Right lobe of liver (tissue), 6 donors: ENCODE measurements at regions not wholly inside any gene's neighbourhood (a gene's known extent, or its start where the extent isn't known, plus 50 kb on each side); places are given as distances from the start of the nearest gene placed in this dataset.

Experiments used
- ATAC-seq, 4 donors: fragments of 200-7000 bp; cut with Tn5 transposase; one replicate each; pipeline ENCODE4 v1.9.1; 2020; ENCODE audit warnings: mild to moderate bottlenecking in 4 of 4, moderate library complexity in 4 of 4
- DNase-seq, 3 donors: peaks; one replicate each; pipeline ENCODE4 v3.0.0-alpha.2; 2020
- H3K27ac ChIP-seq, 3 donors: fragments of 200-600 bp; one replicate each; pipeline ENCODE4 v1.8.0; 2022
- H3K27me3 ChIP-seq, 2 donors: fragments of 200-600 bp; one replicate each; pipeline ENCODE4 v1.8.0; 2022
- H3K36me3 ChIP-seq, 4 donors: fragments of 200-600 bp; sonication (generic) in 1 of 4; one replicate each; pipeline versions ENCODE4 v1.5.1 to v1.8.0; 2017 to 2022; ENCODE audit warnings: control low read depth in 1 of 4
- H3K4me1 ChIP-seq, 4 donors: fragments of 200-600 bp; sonication (generic) in 1 of 4; one replicate each; pipeline versions ENCODE4 v1.5.1 to v1.8.0; 2017 to 2022; ENCODE audit warnings: control low read depth in 1 of 4
- H3K4me3 ChIP-seq, 3 donors: fragments of 200-600 bp; one replicate each; pipeline ENCODE4 v1.8.0; 2022
- H3K9me3 ChIP-seq, 4 donors: fragments of 200-600 bp; sonication (generic) in 1 of 4; one replicate each; pipeline versions ENCODE4 v1.5.1 to v1.8.0; 2017 to 2022; ENCODE audit warnings: control low read depth in 1 of 4
- POLR2A ChIP-seq: fragments of 450-650 bp; IDR thresholded peaks from one replicate; pipeline ENCODE4 v1.6.1; 2017; ENCODE audit warnings: antibody characterized with exemption, mild to moderate bottlenecking
- WGBS: methylation state at CpG from one replicate; pipeline ENCODE4 v1.1.6; 2018; ENCODE audit warnings: low coverage, low lambda C conversion rate; ENCODE audit not compliant: insufficient coverage; ENCODE audit errors: missing lambda C conversion rate; 5-methylcytosine and 5-hydroxymethylcytosine counted together
- intact Hi-C, 2 donors: fragments of 100-400 bp; cut with DNase I; formaldehyde crosslinking; loops; one replicate each; pipeline versions ENCODE4 v1.11.2 to v1.14.1; 2022
- TF ChIP-seq, protein P1 (sequence below), 4 donors: fragments of 200-600 bp in 3 of 4; fragments of 450-650 bp in 1 of 4; IDR thresholded peaks; one replicate each; pipeline versions ENCODE4 v1.5.1 to v1.8.0; 2016 to 2022; ENCODE audit warnings: antibody characterized with exemption in 4 of 4, mild to moderate bottlenecking in 2 of 4
- donor health status: DM: no; HTN: yes; CAD: no.
- donor health status: DM: no; HTN: no; CAD: no.
- donor health status: DM: no; HTN: no; CAD: no.
- donor health status: DM: no; HTN: yes; CAD: no.
- donor health status: DM: no; HTN: yes; CAD: no.

DNA sequence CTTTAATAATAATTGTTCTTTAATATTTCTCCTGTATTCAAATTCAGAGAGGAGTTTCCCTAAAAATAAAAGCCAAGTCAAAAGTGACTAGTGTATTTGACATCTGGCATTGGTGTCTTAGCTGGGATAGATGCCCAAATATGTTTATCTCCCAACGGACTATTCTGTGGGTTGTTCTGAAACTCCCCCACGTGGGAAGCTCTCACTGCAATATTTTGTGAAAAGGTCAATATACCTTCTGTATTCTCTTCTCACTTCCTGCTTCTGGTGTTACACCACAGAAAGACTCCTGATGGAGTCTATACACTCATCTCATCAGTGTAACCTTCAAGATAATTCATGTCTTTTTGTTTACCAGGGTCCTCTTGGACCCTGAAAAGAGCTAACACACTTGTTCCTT is 2052.8 kb upstream of the TENM3 start:
- 7% methylated on average over 2 of the region's 2 CpGs for WGBS
- DNase-seq = no peak
- no peaks in the 10 kb centered on the region for H3K27me3 ChIP-seq
- no peak for ATAC-seq
- H3K27ac ChIP-seq = no peak overlapping the region
- intact Hi-C loops = no loop called here
- H3K4me1 ChIP-seq = no peaks in the 10 kb centered on the region
- TF ChIP-seq POLR2A = no peak
- TF ChIP-seq, protein P1, sequence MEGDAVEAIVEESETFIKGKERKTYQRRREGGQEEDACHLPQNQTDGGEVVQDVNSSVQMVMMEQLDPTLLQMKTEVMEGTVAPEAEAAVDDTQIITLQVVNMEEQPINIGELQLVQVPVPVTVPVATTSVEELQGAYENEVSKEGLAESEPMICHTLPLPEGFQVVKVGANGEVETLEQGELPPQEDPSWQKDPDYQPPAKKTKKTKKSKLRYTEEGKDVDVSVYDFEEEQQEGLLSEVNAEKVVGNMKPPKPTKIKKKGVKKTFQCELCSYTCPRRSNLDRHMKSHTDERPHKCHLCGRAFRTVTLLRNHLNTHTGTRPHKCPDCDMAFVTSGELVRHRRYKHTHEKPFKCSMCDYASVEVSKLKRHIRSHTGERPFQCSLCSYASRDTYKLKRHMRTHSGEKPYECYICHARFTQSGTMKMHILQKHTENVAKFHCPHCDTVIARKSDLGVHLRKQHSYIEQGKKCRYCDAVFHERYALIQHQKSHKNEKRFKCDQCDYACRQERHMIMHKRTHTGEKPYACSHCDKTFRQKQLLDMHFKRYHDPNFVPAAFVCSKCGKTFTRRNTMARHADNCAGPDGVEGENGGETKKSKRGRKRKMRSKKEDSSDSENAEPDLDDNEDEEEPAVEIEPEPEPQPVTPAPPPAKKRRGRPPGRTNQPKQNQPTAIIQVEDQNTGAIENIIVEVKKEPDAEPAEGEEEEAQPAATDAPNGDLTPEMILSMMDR (IDR thresholded peaks at IDR 0.05) = no peak
- no peaks in the 10 kb centered on the region for H3K9me3 ChIP-seq
- H3K36me3 ChIP-seq = no peaks in the 10 kb centered on the region
- no peak overlapping the region for H3K4me3 ChIP-seq

DNA sequence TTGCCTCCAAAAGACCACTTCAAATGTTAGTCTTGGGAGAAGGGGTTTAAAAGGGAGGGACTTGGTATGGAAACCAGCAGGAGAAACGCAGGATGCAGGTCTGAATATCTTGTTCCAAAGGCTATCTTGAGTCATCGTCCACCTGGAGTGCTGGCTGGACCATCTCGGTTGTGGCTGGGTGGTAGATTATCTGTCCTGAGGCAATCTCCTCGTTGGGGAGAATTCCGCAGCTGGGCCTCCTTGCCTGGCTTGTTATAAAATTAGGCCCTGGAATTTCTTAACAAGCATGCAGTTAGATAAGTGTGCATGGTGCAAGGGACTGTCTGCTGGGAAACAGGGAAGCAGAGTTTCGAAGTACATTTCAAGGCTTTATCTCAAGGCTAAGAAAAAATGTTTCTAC is 2045.7 kb upstream of the TENM3 start:
- intact Hi-C loops = no loop called here
- ATAC-seq (no peak), DNase-seq (no peak)
- Histone ChIP-seq H3K9me3 (no peaks in the 10 kb centered on the region), H3K36me3 (no peaks in the 10 kb centered on the region), H3K27me3 (no peaks in the 10 kb centered on the region), H3K27ac (no peak overlapping the region), H3K4me3 (no peak overlapping the region), H3K4me1 (no peaks in the 10 kb centered on the region)
- WGBS = 34% methylated on average over 6 of the region's 6 CpGs
- TF ChIP-seq, protein P1 (IDR thresholded peaks at IDR 0.05) = no peak
- no peak for TF ChIP-seq POLR2A

DNA sequence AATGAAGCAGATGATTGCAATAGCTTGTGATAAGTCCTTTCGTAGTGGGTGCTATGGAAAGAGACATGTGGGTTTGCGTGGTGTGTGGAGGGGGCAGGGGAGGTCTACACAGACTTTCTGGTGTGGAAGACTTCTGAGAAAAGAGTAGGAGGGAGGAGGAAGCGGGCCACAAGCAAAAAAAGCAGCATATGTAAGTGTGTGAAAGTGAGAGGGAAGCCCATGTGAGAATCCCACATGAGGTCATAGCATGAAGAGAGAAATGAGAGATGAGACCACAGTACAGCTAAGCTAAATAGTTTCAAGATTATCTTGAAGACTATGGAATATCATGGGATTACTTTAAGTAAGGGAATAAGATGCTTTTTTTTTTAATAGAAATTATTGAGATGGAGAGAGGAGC is 2039.9 kb upstream of the TENM3 start:
- Histone ChIP-seq H3K4me1 (no peaks in the 10 kb centered on the region), H3K4me3 (no peak overlapping the region), H3K36me3 (no peaks in the 10 kb centered on the region), H3K27me3 (peaks cover 0 to 4% of the 10 kb centered on the region in 2 donors), H3K9me3 (no peaks in the 10 kb centered on the region), H3K27ac (no peak overlapping the region)
- WGBS = 45% methylated on average over 3 of the region's 3 CpGs
- no peak for TF ChIP-seq POLR2A
- TF ChIP-seq, protein P1 (IDR thresholded peaks at IDR 0.05) = no peak
- ATAC-seq = no peak
- no peak for DNase-seq
- intact Hi-C loops = no loop called here

DNA sequence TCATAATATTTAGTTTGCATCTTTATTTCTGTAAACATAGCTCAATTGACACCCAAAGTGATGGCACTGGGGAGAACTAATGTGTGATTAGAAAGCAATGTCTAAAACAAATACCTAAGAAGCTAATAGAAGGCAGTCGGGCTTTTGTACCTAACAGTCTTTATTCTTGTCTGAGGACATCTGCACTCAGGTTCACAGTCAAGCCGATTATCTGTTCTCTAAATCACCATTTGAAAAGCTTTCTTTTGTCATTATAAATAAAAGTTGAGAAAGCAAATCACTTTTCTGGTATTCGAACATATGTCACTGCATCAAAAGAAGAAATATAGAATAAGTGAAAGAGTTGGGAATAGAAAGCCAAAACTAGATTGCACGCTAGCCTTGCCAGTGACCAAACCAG is 2037.9 kb upstream of the TENM3 start:
- Histone ChIP-seq H3K27ac (no peak overlapping the region), H3K36me3 (no peaks in the 10 kb centered on the region), H3K4me1 (no peaks in the 10 kb centered on the region), H3K27me3 (peaks cover 0 to 4% of the 10 kb centered on the region in 2 donors), H3K9me3 (no peaks in the 10 kb centered on the region), H3K4me3 (no peak overlapping the region)
- WGBS = 48% methylated on average over 4 of the region's 4 CpGs
- TF ChIP-seq, protein P1 (IDR thresholded peaks at IDR 0.05) = no peak
- no peak for TF ChIP-seq POLR2A
- ATAC-seq (no peak), DNase-seq (no peak)
- intact Hi-C loops = no loop called here

DNA sequence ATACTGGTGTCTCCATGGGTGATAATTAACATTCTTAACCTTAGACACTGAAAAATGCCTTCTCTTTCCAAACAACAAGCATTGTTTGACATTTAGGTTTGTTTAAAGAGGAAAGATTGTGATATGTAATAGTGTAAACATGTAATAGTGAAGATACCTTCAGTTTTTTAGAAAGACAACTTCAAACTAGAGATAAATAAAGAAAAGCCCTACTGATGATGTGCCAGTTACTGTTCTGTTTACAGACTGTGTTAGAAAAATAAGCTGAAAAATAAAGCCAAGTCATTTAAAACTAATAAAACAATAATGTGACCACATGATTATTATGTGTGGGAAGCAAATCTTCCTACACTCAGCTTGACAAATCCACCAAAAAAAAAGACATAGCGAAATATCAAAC is 2035.3 kb upstream of the TENM3 start:
- WGBS = 50% methylated on average over 1 of the region's 1 CpG
- no peak overlapping the region for H3K4me3 ChIP-seq
- intact Hi-C loops = no loop called here
- H3K36me3 ChIP-seq = no peaks in the 10 kb centered on the region
- H3K27me3 ChIP-seq = peaks cover 0 to 4% of the 10 kb centered on the region in 2 donors
- H3K4me1 ChIP-seq = no peaks in the 10 kb centered on the region
- no peak for DNase-seq
- no peak for ATAC-seq
- no peaks in the 10 kb centered on the region for H3K9me3 ChIP-seq
- no peak overlapping the region for H3K27ac ChIP-seq
- TF ChIP-seq POLR2A = no peak
- TF ChIP-seq, protein P1 (IDR thresholded peaks at IDR 0.05) = no peak
